Suprapubic skin (tissue), 3 donors: ENCODE measurements at regions not wholly inside any gene's neighbourhood (a gene's known extent, or its start where the extent isn't known, plus 50 kb on each side); places are given as distances from the start of the nearest gene placed in this dataset.

ENCODE experiments used
- CTCF ChIP-seq, 2 donors: fragments of 200-600 bp in 1 of 2; fragments of 450-650 bp in 1 of 2; sonication (generic) in 1 of 2; IDR thresholded peaks; one replicate each; pipeline ENCODE4 v1.5.1; 2016 to 2019; ENCODE audit warnings: antibody characterized with exemption in 2 of 2, mild to moderate bottlenecking in 1 of 2, moderate library complexity in 1 of 2
- EP300 ChIP-seq: sonication (generic); formaldehyde crosslinking; IDR thresholded peaks from one replicate; pipeline ENCODE4 v1.6.1; 2017; ENCODE audit warnings: antibody characterized with exemption
- POLR2A ChIP-seq, 2 donors: fragments of 450-650 bp; IDR thresholded peaks; one replicate each; pipeline ENCODE4 v1.6.1; 2017; ENCODE audit warnings: antibody characterized with exemption in 2 of 2, mild to moderate bottlenecking in 2 of 2, moderate library complexity in 2 of 2

GRCh38 chr12:19030603-19031002 lies 98.9 kb upstream of the PLEKHA5 start:
- TF ChIP-seq POLR2A (IDR thresholded peaks at IDR 0.05) (no peak), EP300 (no peak), CTCF (IDR thresholded peaks at IDR 0.05) (no peak)
